IPS-20b (cell line): ENCODE measurements at regions not wholly inside any gene's neighbourhood (a gene's known extent, or its start where the extent isn't known, plus 50 kb on each side); places are given as distances from the start of the nearest gene placed in this dataset.

Experiments used
- H3K27ac ChIP-seq: one replicate; pipeline ENCODE4 v1.5.1; 2013; ENCODE audit warnings: low read length
- H3K27me3 ChIP-seq: 2 replicates; pipeline ENCODE4 v1.6.1; 2013; ENCODE audit warnings: mild to moderate bottlenecking, low read length, inconsistent platforms; ENCODE audit not compliant: insufficient read depth
- H3K36me3 ChIP-seq: 2 replicates; pipeline ENCODE4 v1.6.1; 2013; ENCODE audit warnings: low read depth, mild to moderate bottlenecking, inconsistent platforms, low read length, moderate library complexity; ENCODE audit not compliant: insufficient read depth
- H3K4me1 ChIP-seq: 2 replicates; pipeline ENCODE4 v1.6.1; 2013; ENCODE audit warnings: mild to moderate bottlenecking, control low read depth, inconsistent platforms, low read length, moderate library complexity; ENCODE audit not compliant: insufficient read depth
- H3K4me3 ChIP-seq: 2 replicates; pipeline ENCODE4 v1.5.1; 2013; ENCODE audit warnings: mild to moderate bottlenecking, low read length, inconsistent platforms
- H3K9ac ChIP-seq: 2 replicates; pipeline ENCODE4 v1.6.1; 2013; ENCODE audit warnings: low read depth, mild to moderate bottlenecking, inconsistent platforms, low read length, moderate library complexity
- H3K9me3 ChIP-seq: 2 replicates; pipeline ENCODE4 v1.6.1; 2013; ENCODE audit warnings: mild to moderate bottlenecking, low read depth, low read length, inconsistent platforms; ENCODE audit not compliant: insufficient read depth

DNA sequence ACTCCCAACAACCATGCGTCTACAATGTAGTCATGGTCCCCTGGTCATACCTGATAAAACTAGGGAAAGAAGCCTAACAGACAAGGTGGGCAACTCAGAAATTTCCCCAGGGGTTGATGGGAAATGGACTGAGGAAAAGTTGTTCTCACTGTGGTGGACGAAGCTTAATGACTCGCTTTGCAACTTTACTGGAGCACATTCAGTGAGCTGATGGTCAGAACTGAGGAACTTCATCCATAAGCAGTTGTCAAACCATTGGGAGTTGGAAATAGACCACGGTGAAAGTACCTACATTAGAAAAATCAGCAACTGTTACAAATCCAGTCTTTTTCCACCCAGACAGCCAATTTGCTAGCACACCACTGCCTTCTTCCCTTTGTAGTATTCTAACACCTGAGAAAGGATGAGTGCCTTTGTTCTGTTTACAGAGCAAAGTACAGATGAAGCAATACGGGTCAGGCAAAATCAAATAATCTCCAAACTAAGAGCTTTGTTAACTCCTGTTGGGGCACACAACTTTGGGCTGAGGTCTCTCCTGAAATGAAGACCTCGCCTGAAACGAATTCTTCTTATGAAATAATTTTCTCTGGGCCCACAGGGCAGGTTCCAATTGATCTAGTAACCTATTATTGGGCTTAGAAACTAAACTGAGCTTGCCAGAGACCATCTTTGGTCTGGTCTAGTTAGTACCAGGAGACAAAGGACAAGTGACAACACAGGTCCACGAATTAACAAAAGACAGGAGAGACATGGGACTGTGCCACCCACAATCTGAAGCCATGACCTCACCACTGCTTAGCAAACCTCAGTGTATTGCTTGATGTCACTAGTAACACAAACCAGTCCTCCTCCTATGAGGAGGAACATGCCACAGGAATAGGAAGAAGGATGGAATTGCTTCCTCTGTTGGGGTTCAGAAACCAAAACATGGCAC, 58.9 kb upstream of the NFKB1 start:
- no peak overlapping the region for H3K4me3 ChIP-seq
- no peak overlapping the region for H3K27ac ChIP-seq
- H3K36me3 ChIP-seq: no peaks in the 10 kb centered on the region
- no peaks in the 10 kb centered on the region for H3K27me3 ChIP-seq
- H3K9ac ChIP-seq: no peak overlapping the region
- no peaks in the 10 kb centered on the region for H3K9me3 ChIP-seq
- H3K4me1 ChIP-seq: peaks cover 11% of the 10 kb centered on the region; the same call in 1 of the 2 replicates

DNA sequence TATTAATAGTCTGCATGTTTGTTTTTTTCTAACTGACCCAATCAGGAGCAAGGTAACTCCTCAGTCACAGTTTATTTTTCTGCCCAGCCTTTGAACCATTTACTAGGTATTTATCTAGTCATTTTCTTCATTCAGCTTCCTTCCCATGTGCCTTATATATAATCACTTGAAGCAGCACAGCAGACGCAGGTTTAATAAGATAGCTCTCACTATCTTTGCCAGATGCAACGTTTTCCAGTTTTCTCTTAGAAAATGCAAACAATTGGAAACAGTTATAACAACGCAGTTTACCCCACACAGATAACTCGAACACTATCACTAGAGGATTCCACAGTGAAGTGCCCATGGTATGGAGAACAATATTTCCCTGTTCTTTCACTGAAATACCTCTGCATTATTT, 56.4 kb upstream of the NFKB1 start:
- Histone ChIP-seq H3K4me1 (0 out of 2 replicates have a peak, but pooled peaks cover 4% of the 10 kb centered on the region), H3K27me3 (no peaks in the 10 kb centered on the region), H3K36me3 (no peaks in the 10 kb centered on the region), H3K9ac (no peak overlapping the region), H3K27ac (no peak overlapping the region), H3K9me3 (no peaks in the 10 kb centered on the region), H3K4me3 (no peak overlapping the region)

DNA sequence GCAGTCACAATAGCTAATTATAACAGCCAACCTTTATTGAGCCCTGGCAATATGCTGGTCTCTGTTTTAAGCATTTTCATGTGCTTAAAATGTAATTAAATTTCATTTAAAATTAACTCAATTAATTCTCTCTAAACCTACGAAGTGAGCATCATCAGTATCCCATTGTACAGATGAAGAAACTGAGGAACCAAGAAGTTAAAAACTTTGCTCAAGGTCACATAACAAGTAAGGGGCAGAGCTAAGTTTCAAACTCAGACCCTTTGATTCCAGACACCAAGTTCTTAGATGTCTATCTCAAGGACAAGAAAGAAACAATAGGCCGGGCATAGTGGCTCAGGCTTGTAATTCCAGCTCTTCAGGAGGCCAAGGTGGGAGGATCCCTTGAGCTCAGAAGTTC, 55.9 kb upstream of the NFKB1 start:
- Histone ChIP-seq H3K4me3 (no peak overlapping the region), H3K9me3 (no peaks in the 10 kb centered on the region), H3K36me3 (no peaks in the 10 kb centered on the region), H3K4me1 (0 out of 2 replicates have a peak, but pooled peaks cover 3% of the 10 kb centered on the region), H3K9ac (no peak overlapping the region), H3K27me3 (no peaks in the 10 kb centered on the region), H3K27ac (no peak overlapping the region)

DNA sequence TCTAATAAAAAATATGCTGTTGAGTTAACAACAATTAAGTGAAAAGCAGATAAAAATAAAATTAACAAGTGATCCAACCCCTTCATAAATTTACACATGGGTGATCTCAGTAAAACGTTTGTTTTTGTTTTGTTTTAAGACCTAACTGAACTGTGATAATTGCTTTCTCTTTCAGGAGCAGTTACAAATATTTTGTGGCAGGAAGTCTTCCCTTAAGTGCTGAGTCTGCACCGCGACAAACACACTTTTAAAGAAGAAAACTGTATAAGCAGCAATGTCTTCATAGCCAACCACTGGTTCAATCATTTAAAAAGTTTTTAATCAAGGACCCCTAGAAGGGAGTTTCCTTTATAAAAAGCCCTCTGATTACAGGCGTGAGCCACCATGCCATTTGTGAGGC, 53.7 kb upstream of the NFKB1 start:
- Histone ChIP-seq H3K9ac (no peak overlapping the region), H3K27me3 (no peaks in the 10 kb centered on the region), H3K27ac (no peak overlapping the region), H3K4me3 (no peak overlapping the region), H3K36me3 (no peaks in the 10 kb centered on the region), H3K9me3 (no peaks in the 10 kb centered on the region), H3K4me1 (0 out of 2 replicates have a peak, but pooled peaks cover 3% of the 10 kb centered on the region)

DNA sequence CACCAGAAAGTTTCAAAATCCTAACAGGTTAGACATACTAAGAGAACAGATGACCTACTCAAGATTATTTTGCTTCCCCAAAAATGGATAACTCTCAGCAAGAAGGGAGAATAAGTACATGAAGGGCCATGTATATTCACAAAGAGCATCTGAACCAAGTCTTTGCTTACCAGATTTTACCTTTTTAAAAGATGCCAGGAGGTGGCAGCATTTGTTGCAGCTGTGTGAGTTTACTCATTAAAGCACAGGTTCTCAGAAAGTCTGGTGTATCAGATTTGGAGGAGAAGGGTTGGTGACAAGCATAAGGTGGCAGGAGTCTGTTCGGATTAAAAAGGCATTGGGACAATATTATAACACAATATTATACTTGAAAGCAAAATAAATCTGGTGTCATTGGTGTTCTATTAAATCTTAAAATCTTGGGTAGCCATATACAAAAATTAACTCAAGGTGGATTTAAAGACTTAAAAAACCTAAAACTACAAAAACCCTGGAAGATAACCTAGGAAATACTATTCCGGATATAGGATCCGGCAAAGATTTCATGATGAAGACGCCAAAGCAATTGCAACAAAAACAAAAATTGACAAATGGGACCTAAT, 51.3 kb upstream of the NFKB1 start:
- Histone ChIP-seq H3K27ac (no peak overlapping the region), H3K9me3 (no peaks in the 10 kb centered on the region)

DNA sequence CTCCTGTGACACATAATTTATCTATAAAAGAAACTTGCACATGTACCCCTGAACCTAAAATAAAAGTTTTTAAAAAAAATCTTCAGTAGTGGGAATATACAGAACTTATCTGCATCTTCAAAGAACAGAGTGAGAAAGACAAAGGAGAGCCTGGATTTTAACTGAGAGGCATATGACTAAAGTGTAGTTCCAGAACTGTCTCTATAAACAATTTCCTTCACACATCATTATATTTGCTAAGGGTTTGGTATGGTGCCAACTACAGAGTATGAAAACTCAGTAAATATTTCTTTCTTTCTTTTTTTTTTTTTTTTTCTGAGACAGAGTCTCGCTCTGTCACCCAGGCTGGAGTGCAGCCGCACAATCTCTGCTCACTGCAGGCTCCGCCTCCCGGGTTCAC, 49.9 kb upstream of the NFKB1 start:
- Histone ChIP-seq H3K27ac (no peak overlapping the region), H3K27me3 (no peaks in the 10 kb centered on the region), H3K9me3 (no peaks in the 10 kb centered on the region), H3K36me3 (no peaks in the 10 kb centered on the region), H3K4me1 (0 out of 2 replicates have a peak, but pooled peaks cover 3% of the 10 kb centered on the region), H3K9ac (no peak overlapping the region), H3K4me3 (no peak overlapping the region)

More for the DNA sequence above, 51.3 kb upstream of the NFKB1 start:
- Histone ChIP-seq H3K27me3 (no peaks in the 10 kb centered on the region), H3K4me1 (0 out of 2 replicates have a peak, but pooled peaks cover 3% of the 10 kb centered on the region), H3K4me3 (no peak overlapping the region), H3K36me3 (no peaks in the 10 kb centered on the region), H3K9ac (no peak overlapping the region)
